ENCODE measurements at regions not wholly inside any gene's neighbourhood (a gene's known extent, or its start where the extent isn't known, plus 50 kb on each side); places are given as distances from the start of the nearest gene placed in this dataset.

- TF ChIP-seq EZH2 (IDR thresholded peaks at IDR 0.05; ENCODE audit: borderline replicate concordance, low read depth, low read length, poor library complexity, severe bottlenecking), result no peak
- TF ChIP-seq CTCF (conservative IDR thresholded peaks at IDR 0.05; ENCODE audit: low read depth, low read length), result no peak
Observed at GRCh38 chr4:67396008-67396407, 149.3 kb downstream of the CENPC start.
